GM18870 (cell line): ENCODE measurements at regions not wholly inside any gene's neighbourhood (a gene's known extent, or its start where the extent isn't known, plus 50 kb on each side); places are given as distances from the start of the nearest gene placed in this dataset.

Experiments
- ATAC-seq: cut with Tn5 transposase; IDR thresholded peaks from one replicate; pipeline ENCODE4 v1.9.1; 2021; ENCODE audit warnings: moderate library complexity; ENCODE audit not compliant: unreplicated experiment

GRCh38 chr18:6605115-6605869 lies 124.2 kb upstream of the ARHGAP28 start:
- ATAC-seq: no peak

GRCh38 chr18:6606411-6607085 lies 123.0 kb upstream of the ARHGAP28 start:
- ATAC-seq: no peak

DNA sequence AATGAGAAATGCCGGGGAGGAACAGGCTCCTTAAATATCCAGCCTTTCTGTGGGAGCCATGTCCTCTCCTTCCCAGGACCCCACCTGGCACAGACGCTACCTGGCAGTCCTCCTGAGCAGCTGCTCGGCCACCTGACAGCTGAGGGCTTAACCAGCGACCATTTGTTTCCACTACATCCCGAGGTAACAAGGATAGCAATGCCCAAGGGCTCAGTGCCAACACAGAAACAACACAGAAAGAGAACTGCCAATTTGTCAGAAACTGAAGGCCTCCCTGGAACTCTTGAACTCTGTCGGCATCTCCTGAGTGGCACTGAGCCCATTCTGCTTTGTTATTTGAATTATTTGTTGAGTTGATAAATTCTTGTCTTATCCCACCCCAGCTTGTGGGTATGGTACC lies 122.2 kb upstream of the ARHGAP28 start:
- ATAC-seq: no peak

DNA sequence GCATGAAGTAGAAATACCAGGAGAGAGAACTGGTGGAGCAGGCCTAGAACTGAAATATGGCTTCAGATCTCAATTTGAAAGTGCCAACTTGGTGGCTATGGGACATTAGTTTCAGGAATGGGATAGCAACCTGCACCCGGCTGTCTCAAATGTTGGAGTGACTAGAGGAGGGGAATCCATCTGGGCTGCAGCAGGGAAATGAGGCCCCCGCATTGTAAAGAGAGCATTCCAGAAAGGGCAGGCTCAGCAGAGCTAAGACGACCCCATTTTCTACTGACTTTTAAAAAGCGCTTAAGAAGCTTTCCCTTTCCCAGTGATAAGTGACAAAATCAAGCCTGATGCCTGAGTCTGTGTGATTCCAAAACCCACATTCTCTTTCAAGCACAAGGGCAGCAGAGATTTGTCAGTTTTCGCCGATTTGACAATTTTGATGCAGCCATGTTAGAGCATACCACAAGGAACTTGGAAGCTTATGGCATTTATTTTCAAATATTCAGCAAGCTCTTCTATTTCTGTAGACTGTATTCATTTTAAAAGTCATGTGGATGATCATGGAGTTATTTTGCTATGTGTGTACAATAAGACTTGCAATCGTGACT lies 119.8 kb upstream of the ARHGAP28 start:
- ATAC-seq: no peak

DNA sequence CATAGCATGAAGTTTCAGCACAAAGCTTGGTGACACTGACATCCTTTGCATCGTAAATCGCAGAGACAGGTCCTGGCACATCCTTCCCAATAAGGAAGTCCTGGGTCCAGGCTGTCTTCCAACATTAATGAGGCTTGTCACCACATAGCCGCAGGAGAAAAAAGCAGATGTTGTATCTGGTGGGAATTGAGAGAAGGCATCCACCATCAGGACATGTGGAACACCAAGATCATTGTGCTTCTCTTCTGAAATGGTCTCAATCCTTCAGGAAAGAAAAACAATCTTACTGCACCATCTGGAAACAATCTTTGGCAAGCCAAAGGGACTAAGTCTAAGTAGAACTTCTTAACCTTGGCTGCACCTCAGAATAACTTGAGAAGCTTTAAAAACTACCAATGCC lies 119.0 kb upstream of the ARHGAP28 start:
- no peak for ATAC-seq

- no peak for ATAC-seq
Measured at GRCh38 chr18:6613581-6613980, 115.9 kb upstream of the ARHGAP28 start.

- no peak for ATAC-seq
Measured at GRCh38 chr18:6614952-6615351, 114.6 kb upstream of the ARHGAP28 start.

- no peak for ATAC-seq
Measured at GRCh38 chr18:6616981-6617380, 112.5 kb upstream of the ARHGAP28 start.

DNA sequence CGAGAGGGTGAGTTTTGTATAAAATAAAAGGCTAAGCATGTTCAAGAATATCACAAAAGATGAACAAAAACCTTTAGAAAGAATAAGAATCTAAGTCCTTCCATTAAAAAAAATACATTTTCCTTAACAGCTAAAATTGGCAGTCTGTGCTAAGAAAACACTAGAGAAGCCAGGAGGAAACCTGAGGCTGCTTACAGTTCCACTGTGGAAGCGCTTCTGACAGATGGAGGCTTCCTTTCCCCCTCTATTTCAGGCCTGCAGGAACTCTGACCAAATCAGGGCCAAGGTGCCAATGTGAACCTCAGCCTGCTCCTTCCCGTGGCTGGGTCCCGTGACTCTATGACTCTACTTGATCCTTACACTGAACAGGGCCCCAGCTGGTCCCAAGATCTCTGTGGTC lies 108.1 kb upstream of the ARHGAP28 start:
- ATAC-seq: no peak

GRCh38 chr18:6623278-6623677 lies 106.2 kb upstream of the ARHGAP28 start:
- ATAC-seq: no peak

DNA sequence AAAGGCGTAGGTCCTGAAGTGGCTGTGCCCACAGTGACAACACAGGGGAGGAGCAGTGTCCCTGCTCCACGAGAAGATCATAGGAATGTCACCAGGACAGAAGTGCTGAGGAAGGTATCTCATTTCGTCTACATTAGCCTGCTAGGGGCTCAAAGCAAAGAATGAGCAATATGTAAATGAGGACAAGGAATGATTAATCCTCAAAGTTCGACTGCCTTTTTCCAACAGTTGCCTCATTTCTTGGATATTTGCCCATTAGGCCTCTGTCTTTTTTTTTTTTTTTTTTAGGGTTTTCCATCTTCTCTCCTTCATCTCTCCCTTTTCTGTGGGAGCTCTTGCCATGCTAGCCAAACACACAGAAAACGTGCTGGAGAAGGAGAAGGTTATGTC lies 105.2 kb upstream of the ARHGAP28 start:
- no peak for ATAC-seq

DNA sequence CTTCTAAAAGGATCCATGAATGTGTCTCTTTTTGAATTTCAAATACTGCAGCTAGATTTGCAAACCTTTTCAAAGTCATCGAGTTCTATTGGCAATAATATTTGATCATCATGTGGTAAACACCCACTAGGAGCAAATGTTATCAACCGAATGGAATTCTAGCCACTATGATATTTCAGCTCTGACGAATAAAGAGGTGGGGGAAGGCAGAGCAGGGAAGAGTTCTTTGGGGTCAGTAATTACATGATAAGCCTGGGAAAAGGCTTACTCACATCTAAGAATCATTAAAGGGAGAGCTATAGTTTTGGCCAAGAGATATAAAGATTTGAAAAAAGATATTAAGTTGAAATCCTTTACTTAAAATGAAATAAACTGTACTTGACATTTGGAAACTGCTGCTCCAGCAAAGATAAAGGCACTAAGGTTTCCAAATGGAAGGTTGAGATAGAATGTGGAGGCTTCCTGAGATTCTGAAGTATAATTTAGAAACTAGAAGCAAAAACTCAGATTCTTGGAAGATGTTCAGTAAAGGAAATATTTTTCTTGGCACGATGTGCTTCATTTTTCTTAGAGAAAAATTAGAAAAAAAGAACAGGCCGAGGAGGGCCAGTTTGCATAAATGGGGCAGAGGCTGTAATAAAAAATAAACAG lies 104.7 kb upstream of the ARHGAP28 start:
- ATAC-seq: no peak

DNA sequence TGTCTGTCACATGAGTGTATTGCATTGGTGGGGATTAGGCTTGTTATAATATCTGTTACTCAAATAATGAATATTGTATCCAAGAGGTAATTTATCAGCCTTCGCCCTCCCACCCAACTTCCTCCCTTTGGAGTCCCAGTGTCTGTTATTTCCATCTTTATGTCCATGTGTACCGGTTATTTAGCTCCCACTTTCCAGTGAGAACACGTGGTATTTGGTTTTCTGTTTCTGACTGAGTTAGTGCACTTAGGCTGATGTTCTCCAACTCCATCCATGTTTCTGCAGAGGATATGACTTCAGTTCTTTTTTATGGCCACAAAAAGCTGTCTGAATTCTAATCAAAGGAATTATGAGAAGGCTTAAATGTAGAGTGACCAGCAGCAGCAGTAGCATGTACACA lies 104.0 kb upstream of the ARHGAP28 start:
- ATAC-seq: no peak

DNA sequence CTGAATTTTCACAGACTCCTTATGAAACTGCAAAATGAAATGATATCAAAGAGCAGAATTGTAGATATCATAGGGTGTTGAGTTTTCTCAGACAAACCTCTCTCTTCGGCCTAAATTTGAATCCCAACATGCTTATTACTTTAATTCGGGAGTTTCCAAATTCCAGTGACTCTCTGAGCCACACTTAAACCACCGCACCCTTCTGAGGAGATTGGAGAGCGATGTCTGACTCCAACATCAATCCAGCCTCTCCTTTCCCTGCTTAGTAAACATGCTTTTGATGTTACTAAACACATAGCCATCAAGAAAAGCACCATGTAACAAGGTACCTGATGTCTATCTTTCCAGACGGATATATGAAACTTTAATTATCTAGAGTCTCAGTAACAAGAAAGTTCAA lies 103.1 kb upstream of the ARHGAP28 start:
- no peak for ATAC-seq

DNA sequence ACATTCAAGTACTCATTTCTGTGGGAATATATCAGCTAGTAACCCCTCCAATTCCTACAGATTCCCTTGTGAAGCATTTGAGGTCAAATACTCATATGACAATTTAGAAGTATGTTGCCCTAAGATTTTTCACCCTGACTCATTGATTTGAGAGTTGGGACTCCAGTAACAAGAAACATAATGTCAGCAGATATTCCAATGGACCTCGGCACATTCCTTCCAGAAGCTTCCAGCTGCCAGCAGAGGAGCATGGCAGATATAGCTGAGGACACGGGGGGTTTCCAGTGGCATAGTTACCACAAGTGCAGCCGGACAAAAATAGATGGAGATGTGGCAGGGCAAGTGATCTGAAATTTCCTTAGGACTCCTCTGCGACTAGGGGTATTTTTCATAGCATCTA lies 101.9 kb upstream of the ARHGAP28 start:
- ATAC-seq: no peak

DNA sequence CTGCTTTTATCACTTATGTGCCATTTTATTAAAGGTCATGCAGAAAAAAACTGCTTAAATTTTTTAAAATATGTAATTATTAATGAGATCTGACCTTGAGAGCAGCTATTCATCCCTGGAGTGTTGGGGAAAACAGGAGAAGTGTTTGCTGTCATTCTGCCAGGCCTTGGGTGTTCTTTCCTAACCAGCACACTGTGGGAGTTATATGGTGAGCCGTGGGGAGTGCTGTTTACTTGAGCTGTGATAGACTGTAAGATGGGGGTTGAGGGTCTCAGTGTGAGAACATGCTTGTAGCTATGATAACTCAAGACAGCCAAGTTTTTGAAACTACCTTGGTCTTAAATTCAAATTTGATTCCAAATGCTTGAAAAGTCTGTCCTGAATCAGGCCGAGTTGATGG lies 101.3 kb upstream of the ARHGAP28 start:
- ATAC-seq: no peak

GRCh38 chr18:6629635-6630140 lies 99.8 kb upstream of the ARHGAP28 start:
- ATAC-seq: no peak

DNA sequence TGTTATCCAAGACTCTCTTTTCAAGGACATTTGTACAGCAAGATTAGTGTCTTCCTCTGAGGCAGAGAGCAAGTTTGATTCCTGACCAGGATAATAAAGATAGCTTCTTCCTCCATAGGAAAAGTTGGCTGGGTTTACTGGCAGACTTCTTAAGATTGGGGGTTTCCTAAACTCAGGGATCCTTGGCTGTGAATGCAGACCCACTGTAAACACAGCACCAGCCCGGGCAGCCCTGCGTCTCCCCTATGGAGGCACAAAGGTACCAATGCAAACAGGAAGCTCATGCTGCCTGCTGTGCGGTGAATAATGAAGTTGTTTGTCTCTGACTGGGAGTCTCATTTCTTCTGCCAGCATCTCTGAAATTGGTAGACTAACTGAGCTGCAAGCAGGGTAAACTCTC lies 96.2 kb upstream of the ARHGAP28 start:
- ATAC-seq: no peak

- ATAC-seq: no peak
Measured at GRCh38 chr18:6636091-6636490, 93.4 kb upstream of the ARHGAP28 start.

- ATAC-seq: no peak
Measured at GRCh38 chr18:6638447-6638846, 91.1 kb upstream of the ARHGAP28 start.

GRCh38 chr18:6639305-6639704 lies 90.2 kb upstream of the ARHGAP28 start:
- no peak for ATAC-seq
